GM13977 (cell line): ENCODE measurements at regions not wholly inside any gene's neighbourhood (a gene's known extent, or its start where the extent isn't known, plus 50 kb on each side); places are given as distances from the start of the nearest gene placed in this dataset.

Experiments
- DNase-seq: peaks from one replicate; pipeline ENCODE4 v3.0.0; 2012; ENCODE audit warnings: low spot score
- CTCF ChIP-seq: IDR thresholded peaks from 2 replicates; pipeline ENCODE4 v1.5.1; 2012; ENCODE audit warnings: mild to moderate bottlenecking, control low read depth; ENCODE audit not compliant: insufficient read depth; ENCODE audit errors: extremely low read depth, missing control alignments
- in situ Hi-C: fragments of 300-500 bp; cut with MboI; formaldehyde crosslinking; loops from one replicate; pipeline ENCODE4 v1.12.0; 2022; ENCODE audit warnings: low sequenced_read_pairs, low pct_unique_long_range_greater_than_20kb, mixed read lengths, inconsistent platforms; ENCODE audit not compliant: unreplicated experiment

DNA sequence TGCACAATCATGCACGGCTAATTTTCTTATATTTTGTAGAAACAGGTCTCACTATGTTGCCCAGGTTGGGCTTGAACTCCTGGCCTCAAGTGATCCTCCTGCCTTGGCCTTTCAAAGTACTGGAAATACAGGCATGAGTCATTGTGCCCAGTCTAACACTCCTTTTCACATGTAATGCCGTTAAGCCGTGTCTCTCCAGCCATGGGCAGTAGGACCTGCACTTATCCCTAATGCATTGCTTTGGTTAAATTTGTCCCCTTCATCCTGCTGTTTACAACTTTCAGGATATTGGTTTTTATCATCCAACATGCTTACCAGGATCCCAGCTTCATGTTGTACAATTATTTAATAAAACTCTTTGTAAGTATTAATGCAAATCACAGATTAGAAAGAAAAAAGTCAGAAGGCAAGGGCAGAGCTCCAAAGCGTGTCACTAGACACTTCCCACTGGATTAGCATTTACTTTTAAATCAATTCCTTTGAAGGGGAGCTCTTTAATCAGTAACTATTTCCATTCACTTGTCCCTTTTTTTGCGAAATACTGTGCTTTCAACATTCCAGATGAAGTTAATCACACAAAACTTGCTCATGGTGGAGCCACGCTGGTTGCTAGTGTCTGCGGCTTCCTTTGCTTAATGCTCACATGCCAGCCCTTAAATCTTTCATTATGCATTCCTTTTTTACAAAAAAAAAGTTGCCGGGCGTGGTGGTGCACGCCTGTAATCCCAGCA is 256.0 kb upstream of the AUTS2 start:
- no peak for DNase-seq
- no peak for TF ChIP-seq CTCF
- in situ Hi-C loops, result no loop called here

DNA sequence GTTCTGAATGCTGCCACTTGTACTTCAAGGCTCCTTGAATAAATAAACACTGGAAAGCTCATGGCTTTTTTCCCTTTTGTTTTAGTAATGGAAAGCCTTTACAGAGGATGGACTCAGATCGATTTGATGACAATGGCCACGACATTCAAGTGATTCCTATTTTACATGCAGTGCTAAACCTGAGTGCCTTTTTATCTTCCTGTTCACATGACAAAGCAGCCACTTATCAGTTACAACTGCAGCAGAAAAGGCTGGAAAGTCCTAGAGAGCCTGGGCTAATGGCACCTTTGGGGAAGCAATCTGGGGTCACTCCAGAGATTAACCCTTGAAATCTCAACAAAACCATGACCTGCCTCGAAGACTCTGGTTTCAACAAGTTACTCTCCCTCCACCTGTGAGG is 249.0 kb upstream of the AUTS2 start:
- in situ Hi-C loops, result no loop called here
- no peak for DNase-seq
- no peak for TF ChIP-seq CTCF

DNA sequence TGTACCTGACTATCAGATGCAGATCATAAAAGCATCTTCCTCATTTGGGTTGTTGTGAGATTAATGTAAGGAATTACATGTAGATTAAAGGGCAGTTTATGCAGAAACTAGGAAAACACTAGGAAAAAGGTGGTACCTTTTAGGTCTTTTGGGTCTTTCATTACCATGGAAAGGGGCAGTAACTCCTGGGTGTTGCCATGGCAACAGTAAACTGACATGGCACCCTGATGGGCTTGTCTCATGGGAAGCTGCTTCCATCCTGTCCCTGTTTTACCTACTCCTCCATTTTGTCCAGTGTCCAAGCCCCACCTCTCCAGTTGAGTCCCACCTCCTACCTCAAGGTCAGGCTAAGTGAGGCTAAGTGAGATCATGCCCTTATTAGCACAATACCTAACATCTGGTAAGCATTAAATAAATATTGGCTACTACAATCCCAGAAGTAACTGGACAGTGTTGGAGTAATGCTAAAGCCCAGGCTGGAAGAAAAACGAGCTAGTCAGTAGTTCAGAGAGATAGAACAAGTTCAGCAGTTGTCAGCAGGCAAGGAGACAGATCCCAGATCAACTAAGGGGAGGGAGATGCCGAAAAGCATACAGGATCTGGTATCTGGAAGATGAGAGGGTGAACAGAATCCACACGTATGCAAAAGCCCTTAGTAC is 240.0 kb upstream of the AUTS2 start:
- in situ Hi-C loops, result no loop called here
- no peak for TF ChIP-seq CTCF
- no peak for DNase-seq

GRCh38 chr7:69359003-69359700 is 239.1 kb upstream of the AUTS2 start:
- in situ Hi-C loops, result no loop called here
- no peak for DNase-seq
- TF ChIP-seq CTCF, result no peak

- DNase-seq, result no peak
- in situ Hi-C loops, result no loop called here
- no peak for TF ChIP-seq CTCF
Observed at GRCh38 chr7:69360913-69361312, 237.4 kb upstream of the AUTS2 start.

GRCh38 chr7:69363136-69363535 is 235.1 kb upstream of the AUTS2 start:
- DNase-seq, result no peak
- TF ChIP-seq CTCF, result no peak
- in situ Hi-C loops, result no loop called here
